GM18868 (cell line): ENCODE measurements at regions not wholly inside any gene's neighbourhood (a gene's known extent, or its start where the extent isn't known, plus 50 kb on each side); places are given as distances from the start of the nearest gene placed in this dataset.

Experiments
- ATAC-seq: cut with Tn5 transposase; IDR thresholded peaks from one replicate; pipeline ENCODE4 v1.9.1; 2021; ENCODE audit warnings: mild to moderate bottlenecking, moderate library complexity; ENCODE audit not compliant: unreplicated experiment

- peak; percentile 99 for ATAC-seq
These were observed 72.8 kb upstream of the ASTN2 start for GRCh38 chr9:117487555-117488175.

- no peak for ATAC-seq
These were observed 71.6 kb upstream of the ASTN2 start for GRCh38 chr9:117486426-117486825.

- ATAC-seq = no peak
These were observed 70.3 kb upstream of the ASTN2 start for GRCh38 chr9:117485176-117485575.

- ATAC-seq = no peak
These were observed 65.9 kb upstream of the ASTN2 start for GRCh38 chr9:117480729-117481128.

GRCh38 chr9:117480253-117480652, 65.4 kb upstream of the ASTN2 start:
- ATAC-seq = no peak

GRCh38 chr9:117473293-117473692, 58.4 kb upstream of the ASTN2 start:
- no peak for ATAC-seq

- ATAC-seq = no peak
These were observed 56.0 kb upstream of the ASTN2 start for GRCh38 chr9:117470902-117471301.

GRCh38 chr9:117470455-117470854, 55.6 kb upstream of the ASTN2 start:
- ATAC-seq = no peak

GRCh38 chr9:117466111-117466510, 51.3 kb upstream of the ASTN2 start:
- ATAC-seq = no peak

- ATAC-seq = no peak
These were observed 50.8 kb upstream of the ASTN2 start for GRCh38 chr9:117465706-117466105.

GRCh38 chr9:117464941-117465616, 50.2 kb upstream of the ASTN2 start:
- no peak for ATAC-seq
